Adrenal gland (tissue), 9 donors: ENCODE measurements at regions not wholly inside any gene's neighbourhood (a gene's known extent, or its start where the extent isn't known, plus 50 kb on each side); places are given as distances from the start of the nearest gene placed in this dataset.

Source experiments
- DNase-seq, 7 donors: peaks; one replicate each; pipeline ENCODE4 v3.0.0-alpha.2; 2019 to 2020
- H3K27ac ChIP-seq, 5 donors: fragments of 200-600 bp; sonication (generic) in 4 of 5; 1 replicate in 3 of 5; 2 replicates in 2 of 5; pipeline versions ENCODE4 v1.5.1 to v1.8.0; 2016 to 2020; ENCODE audit warnings: mild to moderate bottlenecking in 1 of 5
- H3K27me3 ChIP-seq: fragments of 200-600 bp; 2 replicates; pipeline ENCODE4 v1.8.0; 2021
- H3K36me3 ChIP-seq, 2 donors: fragments of 200-600 bp; replicated peaks in 1 of 2; 1 replicate in 1 of 2; 2 replicates in 1 of 2; pipeline versions ENCODE4 v1.5.1 to v1.8.0; 2018 to 2022
- H3K4me1 ChIP-seq, 2 donors: fragments of 200-600 bp; replicated peaks in 1 of 2; 1 replicate in 1 of 2; 2 replicates in 1 of 2; pipeline versions ENCODE4 v1.5.1 to v1.8.0; 2018 to 2021
- H3K4me3 ChIP-seq, 4 donors: fragments of 200-600 bp; sonication (generic) in 3 of 4; one replicate each; pipeline ENCODE4 v1.5.1; 2016 to 2018
- H3K9me3 ChIP-seq, 3 donors: fragments of 200-600 bp; sonication (generic) in 1 of 3; replicated peaks in 1 of 3; 1 replicate in 2 of 3; 2 replicates in 1 of 3; pipeline versions ENCODE4 v1.5.1 to v1.8.0; 2016 to 2021
- CTCF ChIP-seq, 6 experiments: fragments of 450-650 bp in 4 of 6; fragments of 200-600 bp in 2 of 6; sonication (generic) in 1 of 6; IDR thresholded peaks; 1 replicate in 5 of 6; 2 replicates in 1 of 6; pipeline versions ENCODE4 v1.5.1 to v1.8.0; 2016 to 2021; ENCODE audit warnings: antibody characterized with exemption in 6 of 6, mild to moderate bottlenecking in 2 of 6, moderate library complexity in 1 of 6
- POLR2A ChIP-seq, 2 donors: fragments of 450-650 bp; IDR thresholded peaks; one replicate each; pipeline ENCODE4 v1.6.1; 2017; ENCODE audit warnings: antibody characterized with exemption in 2 of 2, mild to moderate bottlenecking in 2 of 2, moderate library complexity in 1 of 2
- WGBS, 4 donors: extraction: QIAGEN DNeasy Blood & Tissue Kit in 2 of 4; methylation state at CpG; one replicate each; pipeline versions ENCODE4 v1.1.5 to v1.1.7; 2013 to 2017; 5-methylcytosine and 5-hydroxymethylcytosine counted together
- intact Hi-C, 2 donors: fragments of 100-400 bp; cut with DNase I; formaldehyde crosslinking; loops; one replicate each; pipeline versions ENCODE4 v1.14.1 to v1.15.0; 2022 to 2023
- donor health status: healthy with polysubstance abuse.
- donor health status: Bipolar disorder and iron deficiency.
- donor health status: DM: yes; HTN: yes; CAD: no.
- donor health status: DM: no; HTN: no; CAD: no.
- donor health status: DM: no; HTN: no; CAD: no.

DNA sequence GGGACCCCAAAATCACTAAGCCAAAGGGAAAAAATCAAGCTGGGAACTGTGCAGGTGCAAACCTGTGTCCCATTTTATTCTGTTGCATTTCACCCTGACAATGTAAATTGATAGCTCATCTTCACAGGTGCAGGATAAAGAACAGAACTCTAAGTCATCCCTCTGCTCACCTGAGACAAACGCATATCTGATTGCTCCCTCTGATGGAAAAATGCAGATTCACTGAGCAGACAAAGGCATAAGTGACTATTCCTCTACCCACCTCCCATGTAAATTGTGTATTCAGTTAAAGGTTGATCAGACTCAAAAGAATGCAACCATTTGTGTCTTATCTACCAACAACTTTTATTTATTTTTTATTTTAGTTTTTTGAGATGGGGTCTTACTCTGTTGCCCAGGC, 644.2 kb downstream of the PTPRU start:
- Histone ChIP-seq H3K27ac (no peak overlapping the region), H3K27me3 (peaks cover 8% of the 10 kb centered on the region), H3K4me1 (no peaks in the 10 kb centered on the region), H3K4me3 (no peak overlapping the region), H3K9me3 (no peaks in the 10 kb centered on the region), H3K36me3 (no peaks in the 10 kb centered on the region)
- no peak for TF ChIP-seq POLR2A (IDR thresholded peaks at IDR 0.05)
- TF ChIP-seq CTCF (IDR thresholded peaks at IDR 0.05): no peak
- intact Hi-C loops: no loop called here
- DNase-seq: no peak
- WGBS, 4 donors: 54 to 67% (median 60%) methylated on average over 1 of the region's 1 CpG

GRCh38 chr1:29879217-29879616, 642.9 kb downstream of the PTPRU start:
- Histone ChIP-seq H3K36me3 (no peaks in the 10 kb centered on the region), H3K9me3 (no peaks in the 10 kb centered on the region), H3K4me1 (no peaks in the 10 kb centered on the region), H3K27ac (no peak overlapping the region), H3K27me3 (peaks cover 8% of the 10 kb centered on the region), H3K4me3 (no peak overlapping the region)
- intact Hi-C loops: no loop called here
- no peak for DNase-seq
- 69 to 72% (median 72%) methylated on average over 3 to 8 of the region's 8 CpGs for WGBS, 4 donors
- TF ChIP-seq CTCF (IDR thresholded peaks at IDR 0.05) (no peak), POLR2A (IDR thresholded peaks at IDR 0.05) (no peak)

DNA sequence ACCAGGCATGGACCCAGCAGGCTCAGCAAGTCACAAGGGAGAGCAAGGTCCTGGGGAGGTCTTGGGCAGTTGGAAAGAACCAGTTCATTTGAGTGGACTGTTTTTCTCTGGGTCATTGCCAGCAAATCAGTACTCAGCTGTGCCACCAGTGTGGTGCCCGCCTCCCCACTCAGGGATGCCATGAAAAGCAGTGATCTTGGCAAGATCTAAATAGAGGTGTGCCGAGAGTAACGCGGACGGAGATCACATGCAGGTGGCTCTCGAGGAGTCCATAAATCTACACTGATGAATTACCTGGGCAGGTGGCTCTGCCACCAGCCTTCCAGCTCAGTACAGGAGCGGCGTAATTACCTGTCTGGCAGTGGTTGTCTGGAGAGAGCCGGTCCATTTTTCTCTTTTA, 642.2 kb downstream of the PTPRU start:
- 84 to 92% (median 89%) methylated on average over 9 of the region's 9 CpGs for WGBS, 4 donors
- Histone ChIP-seq H3K36me3 (no peaks in the 10 kb centered on the region), H3K27me3 (peaks cover 8% of the 10 kb centered on the region), H3K4me1 (no peaks in the 10 kb centered on the region), H3K9me3 (no peaks in the 10 kb centered on the region), H3K27ac (no peak overlapping the region), H3K4me3 (no peak overlapping the region)
- TF ChIP-seq CTCF (IDR thresholded peaks at IDR 0.05) (no peak), POLR2A (IDR thresholded peaks at IDR 0.05) (no peak)
- intact Hi-C loops: no loop called here
- DNase-seq: no peak

GRCh38 chr1:29876902-29877301, 640.6 kb downstream of the PTPRU start:
- intact Hi-C loops: no loop called here
- Histone ChIP-seq H3K27me3 (peaks cover 8% of the 10 kb centered on the region), H3K36me3 (no peaks in the 10 kb centered on the region), H3K27ac (no peak overlapping the region), H3K4me3 (no peak overlapping the region), H3K4me1 (no peaks in the 10 kb centered on the region), H3K9me3 (no peaks in the 10 kb centered on the region)
- no peak for DNase-seq
- 71 to 83% (median 80%) methylated on average over 7 to 8 of the region's 8 CpGs for WGBS, 4 donors
- TF ChIP-seq POLR2A (IDR thresholded peaks at IDR 0.05) (no peak), CTCF (IDR thresholded peaks at IDR 0.05) (no peak)
